HL-60 (cell line): ENCODE measurements at regions not wholly inside any gene's neighbourhood (a gene's known extent, or its start where the extent isn't known, plus 50 kb on each side); places are given as distances from the start of the nearest gene placed in this dataset.
"Not testable (repeated sequence)": the region's sequence is repeated elsewhere in the genome, so short reads cannot be mapped to it uniquely, and the experiment has no call there.

Source experiments
- DNase-seq, 2 experiments: peaks; one replicate each; pipeline ENCODE4 v3.0.0-alpha.2; 2010 to 2020; ENCODE audit warnings: low read depth in 1 of 2, low spot score in 1 of 2
- H3K27ac ChIP-seq: fragments of 250-450 bp; sonication (Bioruptor Pico); replicated peaks from 2 replicates; pipeline ENCODE4 v1.5.1; 2020; ENCODE audit warnings: mild to moderate bottlenecking, moderate library complexity
- H3K27me3 ChIP-seq: fragments of 250-450 bp; sonication (Bioruptor Pico); 2 replicates; pipeline ENCODE4 v1.5.1; 2021; ENCODE audit warnings: mild to moderate bottlenecking, moderate library complexity; ENCODE audit not compliant: insufficient read depth, poor library complexity, severe bottlenecking
- H3K4me3 ChIP-seq: replicated peaks from 2 replicates; pipeline ENCODE4 v1.5.1; 2011; ENCODE audit warnings: mild to moderate bottlenecking, control low read depth, low read length; ENCODE audit not compliant: insufficient read depth
- GABPA ChIP-seq: IDR thresholded peaks from 2 replicates; pipeline ENCODE4 v1.6.1; 2012; ENCODE audit warnings: low read depth
- POLR2AphosphoS5 ChIP-seq: IDR thresholded peaks from 2 replicates; pipeline ENCODE4 v1.6.1; 2012; ENCODE audit warnings: low read depth
- REST ChIP-seq: IDR thresholded peaks from 2 replicates; pipeline ENCODE4 v1.6.1; 2012; ENCODE audit warnings: low read depth; ENCODE audit not compliant: insufficient replicate concordance
- SPI1 ChIP-seq: IDR thresholded peaks from 2 replicates; pipeline ENCODE4 v1.6.1; 2012; ENCODE audit warnings: low read depth, mild to moderate bottlenecking, borderline replicate concordance
- TF ChIP-seq, protein P1 (sequence below): IDR thresholded peaks from one replicate; pipeline ENCODE4 v1.5.1; 2011; ENCODE audit warnings: low read length, control low read depth, inconsistent platforms; ENCODE audit not compliant: insufficient read depth

DNA sequence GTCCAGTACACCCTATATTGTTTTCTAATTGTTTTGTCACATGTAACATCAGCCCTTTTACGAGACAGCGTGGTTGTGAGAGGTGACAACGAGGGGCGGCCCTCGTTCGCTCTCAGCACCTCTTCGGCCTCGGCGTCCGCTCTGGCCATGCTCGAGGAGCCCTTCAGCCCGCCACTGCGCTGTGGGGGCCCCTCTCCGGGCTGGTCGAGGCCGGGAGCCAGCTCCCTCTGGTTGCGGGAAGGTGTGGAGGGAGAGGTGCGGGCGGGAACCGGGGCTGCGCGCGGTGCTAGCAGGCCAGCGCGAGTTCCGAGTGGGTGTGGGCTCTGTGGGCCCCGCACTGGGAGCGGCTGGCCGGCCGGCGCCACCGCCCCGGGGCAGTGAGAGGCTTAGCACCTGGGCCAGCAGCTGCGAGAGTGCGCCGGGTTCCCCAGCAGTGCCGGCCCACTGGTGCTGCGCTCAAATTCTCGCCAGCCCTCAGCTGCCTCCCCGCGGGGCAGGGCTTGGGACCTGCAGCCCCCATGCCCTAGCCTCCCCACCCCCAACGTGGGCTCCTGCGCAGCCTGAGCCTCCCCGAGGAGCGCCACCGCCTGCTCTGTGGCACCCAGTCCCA, 145.0 kb downstream of the PSAT1 start:
- no peak overlapping the region for H3K27ac ChIP-seq
- TF ChIP-seq, protein P1, sequence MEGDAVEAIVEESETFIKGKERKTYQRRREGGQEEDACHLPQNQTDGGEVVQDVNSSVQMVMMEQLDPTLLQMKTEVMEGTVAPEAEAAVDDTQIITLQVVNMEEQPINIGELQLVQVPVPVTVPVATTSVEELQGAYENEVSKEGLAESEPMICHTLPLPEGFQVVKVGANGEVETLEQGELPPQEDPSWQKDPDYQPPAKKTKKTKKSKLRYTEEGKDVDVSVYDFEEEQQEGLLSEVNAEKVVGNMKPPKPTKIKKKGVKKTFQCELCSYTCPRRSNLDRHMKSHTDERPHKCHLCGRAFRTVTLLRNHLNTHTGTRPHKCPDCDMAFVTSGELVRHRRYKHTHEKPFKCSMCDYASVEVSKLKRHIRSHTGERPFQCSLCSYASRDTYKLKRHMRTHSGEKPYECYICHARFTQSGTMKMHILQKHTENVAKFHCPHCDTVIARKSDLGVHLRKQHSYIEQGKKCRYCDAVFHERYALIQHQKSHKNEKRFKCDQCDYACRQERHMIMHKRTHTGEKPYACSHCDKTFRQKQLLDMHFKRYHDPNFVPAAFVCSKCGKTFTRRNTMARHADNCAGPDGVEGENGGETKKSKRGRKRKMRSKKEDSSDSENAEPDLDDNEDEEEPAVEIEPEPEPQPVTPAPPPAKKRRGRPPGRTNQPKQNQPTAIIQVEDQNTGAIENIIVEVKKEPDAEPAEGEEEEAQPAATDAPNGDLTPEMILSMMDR = no peak
- TF ChIP-seq SPI1 (no peak), GABPA (no peak), POLR2AphosphoS5 (no peak), REST (no peak)
- no peak for DNase-seq
- H3K27me3 ChIP-seq = no peaks in the 10 kb centered on the region
- H3K4me3 ChIP-seq = no peak overlapping the region

DNA sequence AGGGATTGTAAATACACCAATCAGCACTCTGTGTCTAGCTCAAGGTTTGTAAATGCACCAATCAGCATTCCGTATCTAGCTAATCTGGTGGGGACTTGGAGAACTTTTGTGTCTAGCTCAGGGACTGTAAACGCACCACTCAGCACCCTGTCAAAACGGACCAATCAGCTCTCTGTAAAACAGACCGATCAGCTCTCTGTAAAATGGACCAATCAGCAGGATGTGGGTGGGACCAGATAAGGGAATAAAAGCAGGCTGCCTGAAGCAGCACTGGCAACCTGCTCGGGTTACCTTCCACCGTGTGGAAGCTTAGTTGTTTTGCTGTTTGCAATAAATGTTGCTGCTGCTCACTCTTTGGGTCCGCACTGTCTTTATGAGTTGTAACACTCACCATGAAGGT, 145.7 kb downstream of the PSAT1 start:
- not testable (repeated sequence) for DNase-seq, H3K4me3 ChIP-seq, H3K27ac ChIP-seq, H3K27me3 ChIP-seq

DNA sequence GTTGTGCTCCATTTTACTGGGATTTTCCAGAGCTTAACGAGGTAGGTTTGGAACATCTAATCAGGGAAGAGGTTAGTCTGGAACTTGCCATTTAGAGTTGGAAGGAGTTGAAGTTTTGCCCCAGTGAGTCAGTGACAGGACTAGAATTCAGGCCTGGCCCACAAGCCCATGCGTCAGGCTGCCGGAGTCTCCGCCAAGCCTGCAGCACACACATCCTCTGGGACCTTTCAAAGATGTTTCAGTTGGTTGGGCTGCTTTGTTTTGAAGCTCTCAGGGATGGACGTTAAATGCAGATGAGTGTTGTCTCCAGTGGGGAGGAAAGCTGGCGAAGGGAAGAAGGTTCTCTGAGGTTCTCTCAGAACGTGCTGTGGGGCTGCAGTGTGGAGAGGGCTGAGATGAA, 147.0 kb downstream of the PSAT1 start:
- Histone ChIP-seq H3K27ac (no peak overlapping the region), H3K27me3 (no peaks in the 10 kb centered on the region), H3K4me3 (no peak overlapping the region)
- no peak for TF ChIP-seq GABPA
- no peak for TF ChIP-seq POLR2AphosphoS5
- TF ChIP-seq, protein P1 = no peak
- no peak for TF ChIP-seq REST
- TF ChIP-seq SPI1 = no peak
- no peak for DNase-seq

- Histone ChIP-seq H3K27ac (no peak overlapping the region), H3K4me3 (no peak overlapping the region), H3K27me3 (no peaks in the 10 kb centered on the region)
- TF ChIP-seq GABPA (no peak), POLR2AphosphoS5 (no peak), SPI1 (no peak), REST (no peak)
- TF ChIP-seq, protein P1 = no peak
- no peak for DNase-seq
These were observed 152.2 kb downstream of the PSAT1 start for GRCh38 chr9:78448960-78449673.
